ENCODE measurements at regions not wholly inside any gene's neighbourhood (a gene's known extent, or its start where the extent isn't known, plus 50 kb on each side); places are given as distances from the start of the nearest gene placed in this dataset.

GRCh38 chr22:27179161-27179560 is 521.8 kb downstream of the MIAT start:
- intact Hi-C loops (cut with DNase I) = no loop called here
- Histone ChIP-seq H3K27ac (no peak overlapping the region), H3K27me3 (no peaks in the 10 kb centered on the region), H3K4me1 (no peaks in the 10 kb centered on the region), H3K9me3 (no peaks in the 10 kb centered on the region), H3K4me3 (replicated peaks in 1 of 3) (no peak overlapping the region), H3K36me3 (no peaks in the 10 kb centered on the region)
- DNase-seq = no peak
- TF ChIP-seq CTCF (IDR thresholded peaks at IDR 0.05) = no peak
- no peak for TF ChIP-seq POLR2A (IDR thresholded peaks at IDR 0.05)
- WGBS, 2 donors = 87 to 88% methylated on average over 3 of the region's 3 CpGs

GRCh38 chr22:27181537-27181936 is 524.1 kb downstream of the MIAT start:
- DNase-seq = no peak

GRCh38 chr22:27183474-27183873 is 526.1 kb downstream of the MIAT start:
- 89% methylated on average over 5 to 6 of the region's 6 CpGs for WGBS, 2 donors
- H3K4me3 ChIP-seq (replicated peaks in 1 of 3) = no peak overlapping the region
- H3K36me3 ChIP-seq = no peaks in the 10 kb centered on the region
- intact Hi-C loops (cut with DNase I) = no loop called here
- no peaks in the 10 kb centered on the region for H3K9me3 ChIP-seq
- no peak overlapping the region for H3K27ac ChIP-seq
- TF ChIP-seq POLR2A (IDR thresholded peaks at IDR 0.05) (no peak), CTCF (IDR thresholded peaks at IDR 0.05) (no peak)
- H3K27me3 ChIP-seq = no peaks in the 10 kb centered on the region
- DNase-seq = no peak
- no peaks in the 10 kb centered on the region for H3K4me1 ChIP-seq

More at GRCh38 chr22:27181537-27181936, 524.1 kb downstream of the MIAT start:
- Histone ChIP-seq H3K9me3 (no peaks in the 10 kb centered on the region), H3K27ac (no peak overlapping the region), H3K27me3 (no peaks in the 10 kb centered on the region), H3K36me3 (no peaks in the 10 kb centered on the region), H3K4me3 (replicated peaks in 1 of 3) (no peak overlapping the region), H3K4me1 (no peaks in the 10 kb centered on the region)
- TF ChIP-seq POLR2A (IDR thresholded peaks at IDR 0.05) (no peak), CTCF (IDR thresholded peaks at IDR 0.05) (no peak)
- intact Hi-C loops (cut with DNase I) = no loop called here
- 85 to 90% methylated on average over 4 of the region's 4 CpGs for WGBS, 2 donors

GRCh38 chr22:27185099-27185709 is 527.8 kb downstream of the MIAT start:
- no peak for TF ChIP-seq CTCF (IDR thresholded peaks at IDR 0.05)
- no peak for TF ChIP-seq POLR2A (IDR thresholded peaks at IDR 0.05)
- intact Hi-C loops (cut with DNase I) = no loop called here
- DNase-seq = no peak
- no peaks in the 10 kb centered on the region for H3K27me3 ChIP-seq
- no peaks in the 10 kb centered on the region for H3K36me3 ChIP-seq
- no peak overlapping the region for H3K27ac ChIP-seq
- H3K9me3 ChIP-seq = no peaks in the 10 kb centered on the region
- no peaks in the 10 kb centered on the region for H3K4me1 ChIP-seq
- WGBS, 2 donors = 91% methylated on average over 3 of the region's 3 CpGs
- no peak overlapping the region for H3K4me3 ChIP-seq (replicated peaks in 1 of 3)

GRCh38 chr22:27185760-27186302 is 528.4 kb downstream of the MIAT start:
- H3K36me3 ChIP-seq = no peaks in the 10 kb centered on the region
- WGBS, 2 donors = 87 to 88% methylated on average over 12 of the region's 12 CpGs
- H3K4me1 ChIP-seq = no peaks in the 10 kb centered on the region
- no peak overlapping the region for H3K4me3 ChIP-seq (replicated peaks in 1 of 3)
- H3K9me3 ChIP-seq = no peaks in the 10 kb centered on the region
- no peaks in the 10 kb centered on the region for H3K27me3 ChIP-seq
- H3K27ac ChIP-seq = no peak overlapping the region
- no peak for TF ChIP-seq POLR2A (IDR thresholded peaks at IDR 0.05)
- TF ChIP-seq CTCF (IDR thresholded peaks at IDR 0.05) = no peak
- DNase-seq = no peak
- intact Hi-C loops (cut with DNase I) = no loop called here
